Uterus (tissue), 2 donors: ENCODE measurements at regions not wholly inside any gene's neighbourhood (a gene's known extent, or its start where the extent isn't known, plus 50 kb on each side); places are given as distances from the start of the nearest gene placed in this dataset.

Experiments used
- CTCF ChIP-seq, 4 experiments: fragments of 200-600 bp in 2 of 4; fragments of 450-650 bp in 2 of 4; sonication (generic) in 2 of 4; IDR thresholded peaks; one replicate each; pipeline ENCODE4 v1.5.1; 2016 to 2019; ENCODE audit warnings: antibody characterized with exemption in 4 of 4, mild to moderate bottlenecking in 2 of 4, moderate library complexity in 1 of 4
- POLR2A ChIP-seq, 2 donors: fragments of 450-650 bp; IDR thresholded peaks; one replicate each; pipeline ENCODE4 v1.6.1; 2016; ENCODE audit warnings: antibody characterized with exemption in 2 of 2, mild to moderate bottlenecking in 1 of 2, moderate library complexity in 1 of 2

- no peak for TF ChIP-seq POLR2A (IDR thresholded peaks at IDR 0.05)
- no peak for TF ChIP-seq CTCF (IDR thresholded peaks at IDR 0.05)
Measured at GRCh38 chr5:28450997-28451396, 1412.6 kb upstream of the CDH9 start.
